Panc1 (cell line): ENCODE measurements at regions not wholly inside any gene's neighbourhood (a gene's known extent, or its start where the extent isn't known, plus 50 kb on each side); places are given as distances from the start of the nearest gene placed in this dataset.
"Not testable (repeated sequence)": the region's sequence is repeated elsewhere in the genome, so short reads cannot be mapped to it uniquely, and the experiment has no call there.

Source experiments
- ATAC-seq: fragments of 200-7000 bp; cut with Tn5 transposase; 2 replicates; pipeline ENCODE4 v1.9.1; 2020; ENCODE audit warnings: mild to moderate bottlenecking, moderate library complexity
- BruUV-seq: library from RNA; stranded (reverse); fragments of 400-500 nt; replicated peaks from 2 replicates; lab custom pipeline; 2021; lab: Mats Ljungman, UMichigan
- CTCF ChIA-PET: fragments of 300-600 bp; sonication (Branson Sonifier 250); formaldehyde crosslinking; loops from one replicate; lab custom pipeline; 2022; ENCODE audit warnings: antibody characterized with exemption; lab: Charles Lee
- POLR2A ChIA-PET: fragments of 300-600 bp; sonication (Branson Sonifier 250); formaldehyde crosslinking; loops from one replicate; lab custom pipeline; 2022; ENCODE audit warnings: antibody characterized with exemption; lab: Charles Lee
- DNase-seq: peaks from one replicate; pipeline ENCODE4 v3.0.0-alpha.2; 2010; ENCODE audit warnings: low read depth, low spot score
- H3K27ac ChIP-seq: 2 replicates; pipeline ENCODE4 v1.5.1; 2011; ENCODE audit warnings: mild to moderate bottlenecking, low read length, inconsistent platforms
- H3K27me3 ChIP-seq: fragments of 200-500 bp; sonication (Bioruptor generic); 2 replicates; pipeline ENCODE4 v1.6.0; 2014; ENCODE audit warnings: low read length, inconsistent platforms; ENCODE audit not compliant: control insufficient read depth, insufficient read depth
- H3K36me3 ChIP-seq: fragments of 200-500 bp; sonication (Bioruptor generic); 2 replicates; pipeline ENCODE4 v1.5.1; 2014; ENCODE audit warnings: inconsistent platforms, mild to moderate bottlenecking, low read length, moderate library complexity; ENCODE audit not compliant: control insufficient read depth, insufficient read depth
- H3K4me1 ChIP-seq: 2 replicates; pipeline ENCODE4 v1.5.1; 2011; ENCODE audit warnings: inconsistent platforms, mild to moderate bottlenecking, low read length, moderate library complexity; ENCODE audit not compliant: control insufficient read depth, insufficient read depth
- H3K4me3 ChIP-seq, 2 experiments: 2 replicates each; pipeline ENCODE4 v1.5.1; 2011 to 2012; ENCODE audit warnings: low read depth in 2 of 2, low read length in 2 of 2, mild to moderate bottlenecking in 2 of 2, inconsistent platforms in 1 of 2, moderate library complexity in 1 of 2
- H3K9me3 ChIP-seq: fragments of 200-500 bp; sonication (Bioruptor generic); 2 replicates; pipeline ENCODE4 v1.5.1; 2014; ENCODE audit warnings: low read depth, mild to moderate bottlenecking, inconsistent platforms, low read length, moderate library complexity; ENCODE audit not compliant: control insufficient read depth, insufficient read depth
- POLR2AphosphoS5 ChIP-seq: IDR thresholded peaks from 2 replicates; pipeline ENCODE4 v1.6.1; 2012; ENCODE audit warnings: mild to moderate bottlenecking, low read depth, low read length, moderate library complexity
- SIN3A ChIP-seq: IDR thresholded peaks from 2 replicates; pipeline ENCODE4 v1.6.1; 2012; ENCODE audit warnings: low read depth, mild to moderate bottlenecking, low read length, moderate library complexity, borderline replicate concordance; ENCODE audit not compliant: insufficient read depth
- TCF7L2 ChIP-seq: IDR thresholded peaks from 2 replicates; pipeline ENCODE4 v1.6.1; 2011; ENCODE audit warnings: mild to moderate bottlenecking, low read depth, low read length, inconsistent platforms
- in situ Hi-C: cut with HindIII; loops from 2 replicates; pipeline ENCODE4 v1.10.0; 2016; ENCODE audit warnings: low sequenced_read_pairs, low pct_unique_long_range_greater_than_20kb
- intact Hi-C: fragments of 100-400 bp; cut with micrococcal nuclease; formaldehyde crosslinking; loops from one replicate; pipeline ENCODE4 v1.10.0; 2022; ENCODE audit not compliant: unreplicated experiment
- TF ChIP-seq, protein P1 (sequence below), 2 experiments: IDR thresholded peaks; 2 replicates each; pipeline ENCODE4 v1.6.1; 2011 to 2012; ENCODE audit warnings: low read depth in 2 of 2, control low read depth in 1 of 2, low read length in 1 of 2, mild to moderate bottlenecking in 1 of 2, moderate library complexity in 1 of 2; ENCODE audit not compliant: insufficient read depth in 1 of 2
- TF ChIP-seq, protein P2 (sequence below): fragments of 450-650 bp; IDR thresholded peaks from 2 replicates; pipeline ENCODE4 v1.5.1; 2017; ENCODE audit warnings: mild to moderate bottlenecking

DNA sequence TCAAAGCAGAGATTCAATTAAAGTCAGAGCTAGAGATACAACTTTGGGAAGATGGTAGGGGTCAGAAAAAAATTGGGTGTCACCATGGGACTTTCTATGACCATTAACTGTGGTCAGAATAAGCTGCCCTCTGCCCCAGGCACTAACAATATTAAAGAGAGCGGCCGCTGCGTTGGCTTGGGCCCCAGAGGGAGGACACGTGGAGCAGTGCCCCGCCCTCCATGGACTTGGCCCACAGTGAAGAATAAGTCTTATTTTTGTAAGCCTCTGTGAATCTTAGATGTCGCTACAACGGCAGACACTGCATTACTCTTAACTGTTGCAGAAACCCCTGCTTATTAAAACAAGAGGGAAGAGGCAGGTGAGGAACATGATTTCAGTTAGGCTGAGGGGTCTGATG lies 172.7 kb downstream of the UQCRFS1 start:
- CTCF ChIA-PET: no interaction called here
- in situ Hi-C loops: no loop called here

DNA sequence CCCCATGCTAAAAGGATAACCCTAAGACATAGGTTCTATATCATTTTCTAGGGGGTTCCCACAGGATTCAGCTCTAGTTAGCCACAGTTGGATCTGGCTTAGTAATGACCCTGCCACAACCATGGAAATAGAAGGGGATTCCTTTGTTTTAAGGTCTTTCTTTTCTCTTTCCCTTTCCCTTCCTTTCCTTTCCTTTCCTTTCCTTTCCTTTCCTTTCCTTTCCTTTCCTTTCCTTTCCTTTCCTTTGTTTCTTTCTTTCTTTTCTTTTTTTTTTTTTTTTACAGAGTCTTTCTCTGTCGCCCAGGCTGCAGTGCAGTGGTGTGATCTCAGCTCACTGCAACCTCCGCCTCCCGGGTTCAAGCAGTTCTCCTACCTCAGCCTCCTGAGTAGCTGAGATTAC lies 173.9 kb downstream of the UQCRFS1 start:
- intact Hi-C loops, H3K4me3 ChIP-seq, H3K27me3 ChIP-seq, H3K27ac ChIP-seq, H3K9me3 ChIP-seq, H3K36me3 ChIP-seq, in situ Hi-C loops, DNase-seq, POLR2A ChIA-PET, H3K4me1 ChIP-seq, BruUV-seq, CTCF ChIA-PET, ATAC-seq: not testable (repeated sequence)

More for the DNA sequence above, 172.7 kb downstream of the UQCRFS1 start:
- no peak overlapping the region for H3K4me3 ChIP-seq
- H3K27me3 ChIP-seq: peaks cover 2% of the 10 kb centered on the region; the same call in 1 of the 2 replicates
- DNase-seq (no peak), ATAC-seq (no peak)
- POLR2A ChIA-PET: no interaction called here
- H3K4me1 ChIP-seq: no peaks in the 10 kb centered on the region
- H3K36me3 ChIP-seq: no peaks in the 10 kb centered on the region
- H3K9me3 ChIP-seq: no peaks in the 10 kb centered on the region
- no peak overlapping the region for H3K27ac ChIP-seq
- intact Hi-C loops: no loop called here
- no peak for TF ChIP-seq SIN3A
- no peak for TF ChIP-seq TCF7L2
- TF ChIP-seq, protein P1, sequence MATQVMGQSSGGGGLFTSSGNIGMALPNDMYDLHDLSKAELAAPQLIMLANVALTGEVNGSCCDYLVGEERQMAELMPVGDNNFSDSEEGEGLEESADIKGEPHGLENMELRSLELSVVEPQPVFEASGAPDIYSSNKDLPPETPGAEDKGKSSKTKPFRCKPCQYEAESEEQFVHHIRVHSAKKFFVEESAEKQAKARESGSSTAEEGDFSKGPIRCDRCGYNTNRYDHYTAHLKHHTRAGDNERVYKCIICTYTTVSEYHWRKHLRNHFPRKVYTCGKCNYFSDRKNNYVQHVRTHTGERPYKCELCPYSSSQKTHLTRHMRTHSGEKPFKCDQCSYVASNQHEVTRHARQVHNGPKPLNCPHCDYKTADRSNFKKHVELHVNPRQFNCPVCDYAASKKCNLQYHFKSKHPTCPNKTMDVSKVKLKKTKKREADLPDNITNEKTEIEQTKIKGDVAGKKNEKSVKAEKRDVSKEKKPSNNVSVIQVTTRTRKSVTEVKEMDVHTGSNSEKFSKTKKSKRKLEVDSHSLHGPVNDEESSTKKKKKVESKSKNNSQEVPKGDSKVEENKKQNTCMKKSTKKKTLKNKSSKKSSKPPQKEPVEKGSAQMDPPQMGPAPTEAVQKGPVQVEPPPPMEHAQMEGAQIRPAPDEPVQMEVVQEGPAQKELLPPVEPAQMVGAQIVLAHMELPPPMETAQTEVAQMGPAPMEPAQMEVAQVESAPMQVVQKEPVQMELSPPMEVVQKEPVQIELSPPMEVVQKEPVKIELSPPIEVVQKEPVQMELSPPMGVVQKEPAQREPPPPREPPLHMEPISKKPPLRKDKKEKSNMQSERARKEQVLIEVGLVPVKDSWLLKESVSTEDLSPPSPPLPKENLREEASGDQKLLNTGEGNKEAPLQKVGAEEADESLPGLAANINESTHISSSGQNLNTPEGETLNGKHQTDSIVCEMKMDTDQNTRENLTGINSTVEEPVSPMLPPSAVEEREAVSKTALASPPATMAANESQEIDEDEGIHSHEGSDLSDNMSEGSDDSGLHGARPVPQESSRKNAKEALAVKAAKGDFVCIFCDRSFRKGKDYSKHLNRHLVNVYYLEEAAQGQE (IDR thresholded peaks at IDR 0.05; ENCODE audit: insufficient read depth in 1 of 2, low read depth in 2 of 2, low read length in 1 of 2): no peak
- no peak for TF ChIP-seq POLR2AphosphoS5
- TF ChIP-seq, protein P2, sequence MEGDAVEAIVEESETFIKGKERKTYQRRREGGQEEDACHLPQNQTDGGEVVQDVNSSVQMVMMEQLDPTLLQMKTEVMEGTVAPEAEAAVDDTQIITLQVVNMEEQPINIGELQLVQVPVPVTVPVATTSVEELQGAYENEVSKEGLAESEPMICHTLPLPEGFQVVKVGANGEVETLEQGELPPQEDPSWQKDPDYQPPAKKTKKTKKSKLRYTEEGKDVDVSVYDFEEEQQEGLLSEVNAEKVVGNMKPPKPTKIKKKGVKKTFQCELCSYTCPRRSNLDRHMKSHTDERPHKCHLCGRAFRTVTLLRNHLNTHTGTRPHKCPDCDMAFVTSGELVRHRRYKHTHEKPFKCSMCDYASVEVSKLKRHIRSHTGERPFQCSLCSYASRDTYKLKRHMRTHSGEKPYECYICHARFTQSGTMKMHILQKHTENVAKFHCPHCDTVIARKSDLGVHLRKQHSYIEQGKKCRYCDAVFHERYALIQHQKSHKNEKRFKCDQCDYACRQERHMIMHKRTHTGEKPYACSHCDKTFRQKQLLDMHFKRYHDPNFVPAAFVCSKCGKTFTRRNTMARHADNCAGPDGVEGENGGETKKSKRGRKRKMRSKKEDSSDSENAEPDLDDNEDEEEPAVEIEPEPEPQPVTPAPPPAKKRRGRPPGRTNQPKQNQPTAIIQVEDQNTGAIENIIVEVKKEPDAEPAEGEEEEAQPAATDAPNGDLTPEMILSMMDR: no peak
- no TSS peak for BruUV-seq

DNA sequence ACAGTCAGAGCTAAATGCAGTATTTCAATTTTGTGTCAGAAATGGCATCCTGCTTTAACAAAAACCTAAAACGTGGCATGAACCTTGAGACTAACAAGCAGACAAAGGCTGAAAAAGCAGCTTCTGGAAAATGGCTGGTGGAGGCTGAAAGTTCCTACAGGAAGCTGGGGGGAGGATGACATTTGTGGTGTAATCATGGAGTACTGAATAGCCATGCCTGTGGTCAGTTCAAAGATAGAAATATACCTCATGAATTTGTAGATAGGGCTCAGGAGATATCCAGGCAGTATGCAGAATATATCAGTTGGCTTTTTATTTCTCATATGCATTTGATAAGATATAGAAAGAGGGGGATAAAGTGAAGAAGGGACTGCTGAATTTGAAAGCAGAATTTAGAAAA lies 181.7 kb downstream of the UQCRFS1 start:
- POLR2A ChIA-PET: no interaction called here
- intact Hi-C loops: no loop called here
- BruUV-seq: no TSS peak
- Histone ChIP-seq H3K9me3 (no peaks in the 10 kb centered on the region), H3K27me3 (no peaks in the 10 kb centered on the region), H3K36me3 (no peaks in the 10 kb centered on the region), H3K4me3 (no peak overlapping the region), H3K4me1 (no peaks in the 10 kb centered on the region), H3K27ac (no peak overlapping the region)
- no peak for TF ChIP-seq SIN3A
- no peak for TF ChIP-seq TCF7L2
- TF ChIP-seq, protein P2: no peak
- no peak for TF ChIP-seq POLR2AphosphoS5
- TF ChIP-seq, protein P1 (IDR thresholded peaks at IDR 0.05; ENCODE audit: insufficient read depth in 1 of 2, low read depth in 2 of 2, low read length in 1 of 2): no peak
- CTCF ChIA-PET: no interaction called here
- DNase-seq (no peak), ATAC-seq (no peak)
- in situ Hi-C loops: no loop called here
